Erythroblast (primary cell): ENCODE measurements at regions not wholly inside any gene's neighbourhood (a gene's known extent, or its start where the extent isn't known, plus 50 kb on each side); places are given as distances from the start of the nearest gene placed in this dataset.

ENCODE experiments used
- DNase-seq, 2 experiments: peaks; one replicate each; lab custom pipeline; 2025; lab: John Stamatoyannopoulos, UW
- GATA1 ChIP-seq: IDR thresholded peaks from 2 replicates; pipeline ENCODE4 v1.6.1; 2011; ENCODE audit warnings: low read depth, mild to moderate bottlenecking, control low read depth, low read length, moderate library complexity
- POLR2A ChIP-seq: IDR thresholded peaks from 2 replicates; pipeline ENCODE4 v1.6.1; 2011; ENCODE audit warnings: mild to moderate bottlenecking, low read length

DNA sequence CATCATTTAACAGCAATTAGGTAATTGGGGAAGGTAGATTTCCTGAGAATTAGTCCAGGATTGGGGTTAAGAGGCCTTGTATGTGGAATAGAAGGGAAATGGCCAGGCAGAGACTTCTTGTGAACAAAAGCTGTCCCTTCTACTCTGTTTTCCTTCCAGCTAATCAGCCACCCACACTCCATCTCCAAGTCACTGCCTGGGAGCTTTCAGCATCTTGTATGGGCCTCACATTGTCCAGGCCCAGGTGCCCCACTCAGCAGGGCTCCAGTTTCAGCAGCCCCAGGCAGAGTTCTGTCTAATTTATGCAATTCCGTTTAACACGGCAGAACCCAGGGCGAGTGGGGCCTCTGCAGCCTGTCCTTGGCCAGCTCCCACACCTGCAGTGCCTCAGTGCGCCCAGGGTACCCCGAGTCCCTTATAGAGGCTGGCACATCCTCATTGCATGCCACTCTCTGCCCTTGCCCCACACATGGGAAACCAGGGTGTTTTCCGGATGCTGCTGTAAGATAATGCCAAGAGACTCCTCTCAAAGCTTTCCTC, 113.0 kb downstream of the EDN3 start:
- no peak for DNase-seq
- TF ChIP-seq POLR2A (no peak), GATA1 (no peak)

DNA sequence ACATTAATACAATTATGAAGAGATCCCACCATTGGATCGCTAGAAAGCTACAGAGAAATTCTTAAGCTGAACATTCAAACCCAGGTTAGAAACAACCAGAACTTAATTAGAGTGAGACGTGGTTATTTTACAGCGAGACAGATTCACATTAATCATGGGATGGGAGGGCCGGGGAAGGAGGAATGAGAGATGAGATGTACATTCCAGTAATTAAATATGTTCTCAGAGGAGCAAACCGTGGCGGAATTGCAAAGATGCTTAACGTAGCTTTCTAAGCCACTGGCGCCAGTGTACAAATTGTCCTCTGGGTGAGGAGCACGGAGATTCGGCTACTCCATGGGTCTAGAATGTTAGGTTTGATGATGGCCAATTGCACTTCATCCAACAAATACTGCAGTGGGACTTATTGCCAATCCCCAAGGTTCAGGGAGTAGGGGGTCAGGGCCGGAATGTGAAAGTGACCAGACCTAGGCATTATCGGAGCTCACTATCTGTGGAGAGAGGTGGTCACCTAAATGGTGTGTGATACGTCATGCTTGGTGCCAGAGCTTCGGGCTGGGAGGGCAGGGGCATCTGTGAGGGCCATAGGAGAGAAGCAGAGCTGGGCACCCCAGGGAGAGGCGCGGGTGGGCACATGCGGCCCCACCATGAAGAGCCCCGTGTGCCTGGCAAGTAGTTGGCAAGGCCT, 114.7 kb downstream of the EDN3 start:
- TF ChIP-seq GATA1 (no peak), POLR2A (no peak)
- no peak for DNase-seq

DNA sequence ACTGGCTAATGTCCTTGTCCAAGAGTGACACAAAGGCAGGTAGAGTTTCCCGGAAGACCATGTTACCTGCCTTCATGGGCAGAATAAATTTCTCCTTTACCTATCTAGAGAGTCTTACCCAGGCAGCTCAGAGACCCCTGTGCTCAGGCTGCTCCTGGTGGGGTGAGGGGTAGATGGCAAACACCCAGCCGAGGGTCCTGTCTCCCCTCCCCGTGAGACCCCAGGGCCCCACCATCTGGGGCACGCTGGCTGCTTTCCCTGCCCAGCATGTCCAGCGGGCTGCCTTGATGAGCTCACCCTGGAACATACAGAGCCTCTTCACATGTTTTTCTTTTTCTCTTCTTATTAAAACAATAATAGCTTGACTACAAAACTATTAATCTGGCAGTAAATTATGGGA, 116.5 kb downstream of the EDN3 start:
- TF ChIP-seq GATA1 (no peak), POLR2A (no peak)
- no peak for DNase-seq

DNA sequence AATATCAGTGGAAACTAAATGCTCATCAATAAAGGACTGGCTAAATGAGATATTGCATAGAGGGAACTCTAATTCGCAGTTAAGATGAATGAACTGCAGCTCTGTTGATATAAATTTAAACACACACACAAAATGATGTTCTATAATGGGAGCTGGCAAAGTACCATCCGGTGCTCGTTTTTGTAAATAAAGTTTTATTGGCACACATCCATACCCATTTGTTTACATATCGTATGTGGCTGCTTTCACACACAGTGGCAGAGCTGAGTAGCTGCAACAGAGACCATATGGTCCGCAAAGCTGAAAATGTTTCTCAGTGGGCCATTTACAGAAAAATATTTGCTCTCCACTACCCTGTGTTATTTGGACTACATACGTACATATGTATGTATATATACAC, 120.7 kb downstream of the EDN3 start:
- TF ChIP-seq POLR2A: no peak
- TF ChIP-seq GATA1: no peak
- DNase-seq: no peak

DNA sequence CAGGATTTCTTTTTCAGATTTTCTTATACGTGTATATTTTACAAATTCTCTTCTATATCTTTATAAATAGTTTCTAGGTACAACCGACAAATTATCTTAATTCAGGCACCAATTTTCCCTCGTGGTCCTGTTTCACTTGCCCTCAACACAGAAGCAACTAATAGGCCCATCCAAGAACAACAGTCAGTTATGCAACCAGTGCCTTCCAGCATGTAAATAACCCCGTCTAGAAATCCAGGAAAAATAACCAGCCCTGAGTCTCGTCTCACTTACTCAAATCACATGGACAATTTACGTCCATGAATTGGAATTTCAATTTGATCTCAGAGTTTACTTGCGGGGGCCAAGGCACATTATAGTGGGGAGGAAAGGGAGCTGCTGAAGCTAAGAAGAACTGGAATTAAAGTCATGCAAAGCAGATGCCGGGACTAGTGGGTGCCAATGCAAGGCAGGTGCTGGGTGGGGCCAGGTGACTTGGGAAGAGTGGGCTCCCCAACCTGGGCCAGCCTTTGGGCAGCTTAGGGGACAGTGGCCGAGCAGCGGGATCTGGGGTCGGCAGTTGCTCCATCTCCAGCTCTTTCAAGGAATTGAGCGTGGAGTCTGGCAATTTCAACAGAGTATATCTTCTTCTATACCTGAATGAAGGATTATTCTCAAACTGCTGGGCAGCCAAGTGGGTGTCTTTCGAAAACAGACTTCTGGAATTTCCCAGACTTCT, 121.7 kb downstream of the EDN3 start:
- no peak for DNase-seq
- TF ChIP-seq GATA1: no peak
- TF ChIP-seq POLR2A: no peak

DNA sequence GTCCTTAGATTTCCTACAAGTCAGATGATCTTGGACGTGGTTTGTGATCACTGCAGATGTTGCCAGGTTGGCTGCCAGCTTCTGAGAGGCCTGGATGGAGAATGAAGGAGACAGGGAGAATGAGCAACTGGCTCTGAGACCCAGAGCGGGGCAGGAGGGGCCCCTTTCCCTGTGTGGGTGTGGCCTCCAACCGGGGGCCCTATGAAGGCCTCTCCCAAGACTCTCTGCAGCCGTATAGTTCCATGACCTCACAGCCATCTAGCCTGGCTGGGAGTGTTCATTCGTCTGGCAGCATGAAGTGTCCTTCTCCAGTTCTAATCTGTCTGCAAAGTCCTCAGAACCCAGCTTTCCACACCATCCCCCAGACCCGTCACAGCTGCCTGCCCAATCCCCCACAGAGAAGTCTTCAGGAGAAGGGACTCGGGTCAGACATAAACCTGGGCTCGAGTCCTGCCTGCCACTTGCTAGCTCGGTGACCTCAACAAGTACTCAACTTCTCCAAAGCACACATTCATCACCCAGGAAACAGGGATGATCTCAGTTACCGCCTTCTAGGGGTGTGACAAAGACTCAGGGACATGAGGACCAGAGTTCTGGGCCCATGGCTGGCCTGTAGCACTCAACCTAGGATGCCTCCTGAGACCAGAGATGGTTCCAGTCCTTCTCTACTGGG, 122.6 kb downstream of the EDN3 start:
- DNase-seq: no peak
- no peak for TF ChIP-seq GATA1
- TF ChIP-seq POLR2A: no peak

DNA sequence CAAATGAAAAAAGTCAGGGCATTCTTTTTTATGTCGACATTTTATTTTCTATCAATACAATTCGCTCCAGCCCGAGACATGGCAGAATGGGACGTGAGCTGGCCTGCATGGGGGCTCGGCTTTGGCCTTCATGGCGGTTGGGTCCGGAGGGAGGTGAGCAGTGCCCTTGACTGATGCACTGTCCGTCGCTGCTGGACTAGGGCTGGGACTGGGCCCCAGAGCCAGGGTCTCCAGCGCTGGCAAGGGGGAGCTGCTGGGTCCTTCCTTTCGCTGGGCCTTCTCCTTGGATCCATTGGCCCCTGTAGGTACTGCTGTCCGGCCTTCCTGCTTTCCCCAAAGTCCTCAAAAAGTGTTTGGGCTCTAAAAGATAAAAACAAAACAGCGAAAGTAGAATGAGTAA, 124.6 kb downstream of the EDN3 start:
- DNase-seq: no peak
- no peak for TF ChIP-seq GATA1

DNA sequence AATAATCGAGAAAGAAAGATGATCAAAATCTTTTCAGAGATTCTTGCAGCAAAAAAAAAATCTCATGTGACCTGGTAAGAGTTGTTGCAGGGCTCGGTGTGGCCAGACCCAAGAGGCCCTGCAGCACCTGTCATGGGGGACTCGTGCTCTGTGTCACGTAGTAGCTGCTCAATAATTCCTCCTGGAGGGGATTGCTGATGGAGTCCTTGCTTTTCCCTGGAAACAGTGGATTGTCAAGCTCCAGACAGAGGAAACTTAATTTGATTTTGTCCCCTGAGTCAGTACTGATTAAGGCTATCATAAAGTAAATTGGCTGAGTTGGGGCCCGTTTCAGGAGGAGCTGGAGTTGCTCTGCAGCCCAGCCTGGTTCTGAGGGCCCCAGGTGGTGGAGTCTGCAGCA, 125.2 kb downstream of the EDN3 start:
- no peak for DNase-seq
- TF ChIP-seq POLR2A: no peak
- TF ChIP-seq GATA1: no peak

DNA sequence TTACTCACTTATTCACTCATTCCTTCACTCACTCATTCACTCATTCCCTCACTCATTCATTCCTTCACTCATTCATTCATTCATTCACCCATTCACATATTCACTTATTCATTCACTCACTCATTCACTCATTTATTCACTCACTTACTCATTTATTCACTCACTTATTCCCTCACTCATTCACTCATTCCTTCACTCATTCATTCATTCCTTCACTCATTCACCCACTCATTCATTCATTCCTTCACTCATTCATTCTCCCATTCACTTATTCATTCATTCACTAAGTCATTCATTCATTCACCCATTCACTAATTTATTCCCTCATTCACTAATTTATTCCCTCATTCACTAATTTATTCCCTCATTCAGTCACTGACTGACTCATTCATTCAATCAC, 127.6 kb downstream of the EDN3 start:
- no peak for DNase-seq
- TF ChIP-seq GATA1: no peak

DNA sequence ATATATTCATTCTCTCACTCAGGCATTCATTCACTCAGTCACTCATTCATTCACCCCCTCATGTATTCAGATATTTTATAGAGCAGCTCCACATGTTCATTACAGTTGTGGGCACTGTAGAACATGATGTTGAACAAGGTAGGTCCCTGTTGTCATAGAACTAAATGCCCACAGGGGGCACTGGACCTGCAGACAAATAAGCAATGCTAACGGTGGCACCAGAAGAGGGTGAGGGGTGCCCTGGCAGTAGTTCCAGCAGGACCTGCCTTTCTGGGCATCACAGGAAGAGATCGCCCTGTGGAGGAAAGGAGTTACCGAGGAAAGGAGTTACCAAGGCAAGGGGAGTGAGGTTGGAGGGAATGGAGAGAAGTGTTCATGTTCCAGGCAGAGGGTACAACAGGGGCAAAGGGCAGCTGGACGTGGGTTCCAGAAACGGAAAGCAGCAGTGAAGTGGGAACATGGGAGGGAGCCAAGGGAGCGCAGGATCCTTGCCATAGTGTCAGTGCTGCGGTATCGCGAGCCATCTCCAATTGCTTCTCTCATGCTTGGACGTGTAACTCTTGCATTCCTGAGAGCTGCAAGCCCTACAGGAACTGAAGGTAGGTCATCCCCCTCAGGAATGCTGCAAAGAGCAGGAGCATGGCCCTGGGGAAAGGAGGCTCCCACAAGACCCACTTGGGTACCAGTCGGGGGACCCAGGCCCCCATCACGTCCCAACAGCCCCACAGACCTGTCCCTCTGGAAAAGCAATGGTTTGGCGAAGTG, 128.2 kb downstream of the EDN3 start:
- DNase-seq: no peak

DNA sequence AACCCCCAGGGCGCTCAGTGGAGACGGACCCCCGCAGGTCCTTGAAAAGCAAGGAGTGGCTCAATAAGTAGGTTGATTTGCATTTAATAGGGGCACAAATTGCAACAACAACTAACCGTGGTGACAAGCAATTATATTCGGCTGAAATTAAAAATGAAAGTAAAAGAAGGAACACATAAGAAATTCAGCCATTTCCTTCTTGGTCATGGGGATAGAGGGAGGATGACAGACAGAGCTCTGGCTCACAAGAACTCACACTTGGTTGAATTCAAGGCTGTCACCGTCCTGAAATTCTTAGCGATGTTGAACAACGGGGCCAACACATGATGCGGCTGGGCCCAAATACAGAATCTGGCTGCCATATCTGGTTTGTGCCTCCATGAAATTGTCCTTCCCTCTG, 129.0 kb downstream of the EDN3 start:
- DNase-seq: no peak
- TF ChIP-seq POLR2A (no peak), GATA1 (no peak)

More for the DNA sequence above, 128.2 kb downstream of the EDN3 start:
- TF ChIP-seq GATA1 (no peak), POLR2A (no peak)

DNA sequence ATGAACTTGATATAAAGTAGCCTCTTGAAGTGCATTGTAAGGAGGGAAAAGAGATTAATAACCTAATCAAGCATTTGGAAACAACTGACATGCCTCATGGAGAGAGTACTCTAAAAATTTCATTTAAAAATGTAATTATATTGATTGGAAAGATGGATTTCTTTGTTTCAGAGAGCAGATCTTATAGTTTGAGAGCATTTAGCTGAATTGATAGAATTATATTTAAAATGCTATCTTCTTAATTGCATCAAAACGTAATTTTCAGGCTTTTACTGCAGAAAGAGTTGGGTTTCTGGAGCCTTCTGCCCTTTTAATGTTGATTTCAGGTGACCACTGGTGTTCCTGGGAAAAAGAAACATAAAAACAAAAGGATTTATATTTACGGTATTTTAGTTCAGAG, 130.6 kb downstream of the EDN3 start:
- TF ChIP-seq POLR2A (no peak), GATA1 (no peak)
- DNase-seq: no peak

DNA sequence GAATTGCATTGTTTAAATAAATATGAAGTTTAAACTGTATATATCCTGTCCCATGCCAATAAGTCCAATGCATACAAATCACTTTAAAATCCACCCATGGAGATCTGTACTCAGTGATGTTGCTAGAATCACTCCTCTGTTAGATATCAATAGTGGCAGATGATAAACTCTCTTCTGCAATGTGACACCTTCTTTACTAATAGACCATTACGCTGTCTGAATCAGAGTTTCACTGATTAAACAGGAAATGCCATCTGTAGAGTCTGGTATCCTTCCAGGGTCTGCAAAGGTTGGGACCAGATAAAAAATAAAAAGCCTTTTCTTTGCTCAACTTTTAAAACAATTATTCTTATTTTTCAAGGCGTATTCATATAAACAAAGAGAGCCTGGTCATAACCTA, 134.5 kb downstream of the EDN3 start:
- TF ChIP-seq POLR2A (no peak), GATA1 (no peak)
- DNase-seq: no peak

DNA sequence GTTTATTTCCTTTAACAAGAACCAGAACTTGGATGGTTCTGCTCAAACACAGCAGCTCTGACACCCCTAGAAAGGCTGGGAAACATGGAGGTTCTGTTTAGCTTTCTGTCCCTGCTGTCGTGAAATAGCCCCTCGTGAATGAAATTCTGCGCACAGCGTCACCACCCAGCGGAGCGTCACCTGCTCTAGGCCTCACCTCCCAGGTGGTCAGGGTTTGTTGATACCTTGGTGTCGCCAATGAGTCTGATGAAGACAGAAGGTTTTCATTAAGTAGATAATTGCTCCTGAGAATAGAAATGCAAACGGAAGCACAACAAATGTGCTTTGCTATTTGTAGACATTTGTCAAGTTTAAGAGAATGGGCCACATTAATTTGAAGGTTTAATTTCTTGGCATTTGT, 135.1 kb downstream of the EDN3 start:
- no peak for DNase-seq

More for the DNA sequence above, 135.1 kb downstream of the EDN3 start:
- TF ChIP-seq POLR2A (no peak), GATA1 (no peak)
